ENCODE measurements at regions not wholly inside any gene's neighbourhood (a gene's known extent, or its start where the extent isn't known, plus 50 kb on each side); places are given as distances from the start of the nearest gene placed in this dataset.

GRCh38 chr12:85733984-85734383 is 102.2 kb downstream of the RASSF9 start:
- no peak for TF ChIP-seq CTCF (IDR thresholded peaks at IDR 0.05; ENCODE audit: poor library complexity)
- TF ChIP-seq EZH2 (IDR thresholded peaks at IDR 0.05; ENCODE audit: borderline replicate concordance) = no peak
- no peak for TF ChIP-seq EZH2phosphoT487 (IDR thresholded peaks at IDR 0.05; ENCODE audit: low read depth, severe bottlenecking, unreplicated experiment)
